A549 (cell line): ENCODE measurements at regions not wholly inside any gene's neighbourhood (a gene's known extent, or its start where the extent isn't known, plus 50 kb on each side); places are given as distances from the start of the nearest gene placed in this dataset.

Source experiments
- EHMT2 ChIP-seq: fragments of 200-600 bp; sonication (generic); IDR thresholded peaks from 2 replicates; pipeline ENCODE4 v1.6.1; 2016; ENCODE audit warnings: antibody characterized with exemption, low read depth, mild to moderate bottlenecking, moderate library complexity
- ELK1 ChIP-seq: fragments of 150-350 bp; IDR thresholded peaks from 2 replicates; pipeline ENCODE4 v1.6.1; 2014; ENCODE audit warnings: low read depth, mild to moderate bottlenecking, low read length
- FOSL2 ChIP-seq, 2 experiments: fragments of 450-650 bp in 1 of 2; fragments of >200 bp in 1 of 2; sonication (Bioruptor Twin) in 1 of 2; formaldehyde crosslinking; IDR thresholded peaks; 2 replicates each; pipeline versions ENCODE4 v1.5.0 to v1.6.1; 2016 to 2020; ENCODE audit warnings: mild to moderate bottlenecking in 1 of 2, moderate library complexity in 1 of 2
- HOXA7 ChIP-seq: fragments of 250-450 bp; sonication (Bioruptor Pico); IDR thresholded peaks from 2 replicates; pipeline ENCODE4 v1.5.0; 2020; ENCODE audit warnings: mild to moderate bottlenecking, moderate library complexity
- HOXB13 ChIP-seq: fragments of 250-450 bp; sonication (Bioruptor Pico); IDR thresholded peaks from 2 replicates; pipeline ENCODE4 v1.5.0; 2020; ENCODE audit warnings: low read depth, mild to moderate bottlenecking, moderate library complexity
- KDM1A ChIP-seq: fragments of 200-600 bp; sonication (generic); IDR thresholded peaks from 2 replicates; pipeline ENCODE4 v1.6.1; 2016; ENCODE audit warnings: low read depth, mild to moderate bottlenecking
- MAX ChIP-seq: IDR thresholded peaks from 2 replicates; pipeline ENCODE4 v1.6.1; 2012
- MYC ChIP-seq: IDR thresholded peaks from 2 replicates; pipeline ENCODE4 v1.6.1; 2012; ENCODE audit warnings: mild to moderate bottlenecking, inconsistent platforms, low read length, improper control_type of control experiment, borderline replicate concordance
- NR3C1 ChIP-seq: fragments of >200 bp; sonication (Bioruptor Twin); formaldehyde crosslinking; IDR thresholded peaks from 3 replicates; pipeline ENCODE4 v1.6.1; 2017
- POLR2A ChIP-seq: IDR thresholded peaks from 2 replicates; pipeline ENCODE4 v1.6.1; 2012; ENCODE audit warnings: mild to moderate bottlenecking, low read length
- RCOR1 ChIP-seq: fragments of 150-350 bp; IDR thresholded peaks from 2 replicates; pipeline ENCODE4 v1.6.1; 2014; ENCODE audit warnings: antibody characterized with exemption, low read length, low read depth
- TP53 ChIP-seq: fragments of 250-450 bp; sonication (Bioruptor Pico); IDR thresholded peaks from 2 replicates; pipeline ENCODE4 v1.5.0; 2021; ENCODE audit warnings: mild to moderate bottlenecking, moderate library complexity
- TF ChIP-seq, protein P1 (sequence below): fragments of >200 bp; sonication (Bioruptor Twin); formaldehyde crosslinking; IDR thresholded peaks from 3 replicates; pipeline ENCODE4 v1.5.1; 2016

DNA sequence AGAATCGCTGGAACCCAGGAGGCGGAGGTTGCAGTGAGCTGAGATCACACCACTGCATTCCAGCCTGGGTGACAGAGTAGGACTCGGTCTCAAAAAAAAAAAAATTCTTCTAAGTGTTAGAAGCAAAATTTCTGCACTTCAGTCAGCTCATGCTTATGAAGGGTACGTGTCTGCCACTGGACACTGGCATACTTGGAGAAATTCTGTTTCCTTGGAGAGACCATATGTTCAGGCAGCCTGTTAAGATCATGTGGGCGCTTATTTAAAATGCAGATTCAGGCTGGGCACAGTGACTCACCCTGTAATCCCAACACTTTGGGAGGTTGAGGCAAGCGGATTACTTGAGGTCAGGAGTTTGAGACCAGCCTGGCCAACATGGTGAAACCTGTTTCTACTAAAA lies 85.6 kb upstream of the IQSEC1 start:
- TF ChIP-seq, protein P1, sequence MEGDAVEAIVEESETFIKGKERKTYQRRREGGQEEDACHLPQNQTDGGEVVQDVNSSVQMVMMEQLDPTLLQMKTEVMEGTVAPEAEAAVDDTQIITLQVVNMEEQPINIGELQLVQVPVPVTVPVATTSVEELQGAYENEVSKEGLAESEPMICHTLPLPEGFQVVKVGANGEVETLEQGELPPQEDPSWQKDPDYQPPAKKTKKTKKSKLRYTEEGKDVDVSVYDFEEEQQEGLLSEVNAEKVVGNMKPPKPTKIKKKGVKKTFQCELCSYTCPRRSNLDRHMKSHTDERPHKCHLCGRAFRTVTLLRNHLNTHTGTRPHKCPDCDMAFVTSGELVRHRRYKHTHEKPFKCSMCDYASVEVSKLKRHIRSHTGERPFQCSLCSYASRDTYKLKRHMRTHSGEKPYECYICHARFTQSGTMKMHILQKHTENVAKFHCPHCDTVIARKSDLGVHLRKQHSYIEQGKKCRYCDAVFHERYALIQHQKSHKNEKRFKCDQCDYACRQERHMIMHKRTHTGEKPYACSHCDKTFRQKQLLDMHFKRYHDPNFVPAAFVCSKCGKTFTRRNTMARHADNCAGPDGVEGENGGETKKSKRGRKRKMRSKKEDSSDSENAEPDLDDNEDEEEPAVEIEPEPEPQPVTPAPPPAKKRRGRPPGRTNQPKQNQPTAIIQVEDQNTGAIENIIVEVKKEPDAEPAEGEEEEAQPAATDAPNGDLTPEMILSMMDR: no peak
- TF ChIP-seq POLR2A (no peak), MYC (no peak), RCOR1 (no peak), HOXB13 (CRISPR knock-in tag) (no peak), MAX (no peak), EHMT2 (no peak), KDM1A (no peak), NR3C1 (no peak), FOSL2 (IDR thresholded peaks at IDR 0.05) (no peak), FOSL2 (CRISPR knock-in tag; IDR thresholded peaks at IDR 0.05) (no peak), ELK1 (no peak), TP53 (CRISPR knock-in tag) (no peak), HOXA7 (CRISPR knock-in tag) (no peak)
